ENCODE measurements at regions not wholly inside any gene's neighbourhood (a gene's known extent, or its start where the extent isn't known, plus 50 kb on each side); places are given as distances from the start of the nearest gene placed in this dataset.
"Not testable (repeated sequence)": the region's sequence is repeated elsewhere in the genome, so short reads cannot be mapped to it uniquely, and the experiment has no call there.

GRCh38 chr2:111549174-111549573, 334.8 kb downstream of the ANAPC1 start:
- TF ChIP-seq, protein P1, sequence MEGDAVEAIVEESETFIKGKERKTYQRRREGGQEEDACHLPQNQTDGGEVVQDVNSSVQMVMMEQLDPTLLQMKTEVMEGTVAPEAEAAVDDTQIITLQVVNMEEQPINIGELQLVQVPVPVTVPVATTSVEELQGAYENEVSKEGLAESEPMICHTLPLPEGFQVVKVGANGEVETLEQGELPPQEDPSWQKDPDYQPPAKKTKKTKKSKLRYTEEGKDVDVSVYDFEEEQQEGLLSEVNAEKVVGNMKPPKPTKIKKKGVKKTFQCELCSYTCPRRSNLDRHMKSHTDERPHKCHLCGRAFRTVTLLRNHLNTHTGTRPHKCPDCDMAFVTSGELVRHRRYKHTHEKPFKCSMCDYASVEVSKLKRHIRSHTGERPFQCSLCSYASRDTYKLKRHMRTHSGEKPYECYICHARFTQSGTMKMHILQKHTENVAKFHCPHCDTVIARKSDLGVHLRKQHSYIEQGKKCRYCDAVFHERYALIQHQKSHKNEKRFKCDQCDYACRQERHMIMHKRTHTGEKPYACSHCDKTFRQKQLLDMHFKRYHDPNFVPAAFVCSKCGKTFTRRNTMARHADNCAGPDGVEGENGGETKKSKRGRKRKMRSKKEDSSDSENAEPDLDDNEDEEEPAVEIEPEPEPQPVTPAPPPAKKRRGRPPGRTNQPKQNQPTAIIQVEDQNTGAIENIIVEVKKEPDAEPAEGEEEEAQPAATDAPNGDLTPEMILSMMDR (conservative IDR thresholded peaks at IDR 0.05; ENCODE audit: low read length) = not testable (repeated sequence)
- TF ChIP-seq EZH2phosphoT487 (IDR thresholded peaks at IDR 0.05; ENCODE audit: borderline replicate concordance, low read depth, low read length) = not testable (repeated sequence)
